Testis (tissue), 2 donors: ENCODE measurements at regions not wholly inside any gene's neighbourhood (a gene's known extent, or its start where the extent isn't known, plus 50 kb on each side); places are given as distances from the start of the nearest gene placed in this dataset.

ENCODE experiments used
- DNase-seq: peaks from one replicate; pipeline ENCODE4 v3.0.0-alpha.2; 2019
- H3K27ac ChIP-seq, 2 donors: fragments of 200-600 bp; sonication (generic); one replicate each; pipeline ENCODE4 v1.5.1; 2019
- H3K27me3 ChIP-seq: fragments of 200-600 bp; sonication (generic); one replicate; pipeline ENCODE4 v1.5.1; 2019
- H3K36me3 ChIP-seq: fragments of 200-600 bp; sonication (generic); one replicate; pipeline ENCODE4 v1.5.1; 2017; ENCODE audit warnings: low read depth; ENCODE audit errors: missing control alignments
- H3K4me1 ChIP-seq: fragments of 200-600 bp; sonication (generic); one replicate; pipeline ENCODE4 v1.5.1; 2019
- H3K4me3 ChIP-seq, 2 donors: fragments of 200-600 bp; sonication (generic); one replicate each; pipeline ENCODE4 v1.5.1; 2017 to 2019
- H3K9me3 ChIP-seq: fragments of 200-600 bp; sonication (generic); one replicate; pipeline ENCODE4 v1.5.1; 2017
- CTCF ChIP-seq, 3 experiments: fragments of 450-650 bp in 2 of 3; fragments of 200-600 bp in 1 of 3; sonication (generic) in 1 of 3; IDR thresholded peaks; one replicate each; pipeline ENCODE4 v1.5.1; 2016 to 2019; ENCODE audit warnings: antibody characterized with exemption in 3 of 3, mild to moderate bottlenecking in 2 of 3, moderate library complexity in 1 of 3
- POLR2A ChIP-seq: fragments of 450-650 bp; IDR thresholded peaks from one replicate; pipeline ENCODE4 v1.6.1; 2017; ENCODE audit warnings: antibody characterized with exemption, mild to moderate bottlenecking, moderate library complexity
- WGBS, 2 donors: methylation state at CpG; one replicate each; pipeline ENCODE4 v1.1.5; 2018; 5-methylcytosine and 5-hydroxymethylcytosine counted together
- intact Hi-C: fragments of 100-400 bp; cut with DNase I; formaldehyde crosslinking; loops from one replicate; pipeline ENCODE4 v1.15.1; 2023; ENCODE audit warnings: low total_unique reads

DNA sequence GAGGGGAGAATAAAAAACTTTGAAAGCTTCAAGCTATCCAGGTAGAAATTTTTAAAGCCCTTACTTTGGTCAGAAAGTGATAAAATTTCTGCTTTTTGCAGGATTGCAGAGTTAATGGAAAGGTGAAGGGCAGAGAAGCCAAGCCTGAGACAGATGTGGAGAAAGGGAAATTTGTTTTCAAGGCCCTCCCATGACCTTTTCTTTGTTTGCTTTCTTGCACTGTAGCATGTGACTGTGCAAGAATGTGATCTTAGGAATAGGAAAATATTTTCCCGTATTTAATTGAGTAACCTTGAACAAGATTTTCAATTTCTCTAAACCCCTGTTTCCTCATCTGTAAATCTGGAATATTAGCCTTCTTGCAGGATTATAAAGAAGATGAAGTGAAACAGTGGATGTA is 307.2 kb downstream of the PPARGC1A start:
- Histone ChIP-seq H3K27ac (no peak overlapping the region), H3K27me3 (no peaks in the 10 kb centered on the region)
- intact Hi-C loops, result no loop called here

GRCh38 chr4:23579166-23579565 is 310.7 kb downstream of the PPARGC1A start:
- H3K4me3 ChIP-seq, result no peak overlapping the region
- intact Hi-C loops, result no loop called here
- no peak for DNase-seq
- H3K9me3 ChIP-seq, result no peaks in the 10 kb centered on the region
- no peak overlapping the region for H3K27ac ChIP-seq
- TF ChIP-seq CTCF (IDR thresholded peaks at IDR 0.05) (no peak), POLR2A (no peak)
- peaks cover 16% of the 10 kb centered on the region for H3K4me1 ChIP-seq
- WGBS, 2 donors, result 77 to 89% methylated on average over 6 of the region's 6 CpGs
- H3K27me3 ChIP-seq, result no peaks in the 10 kb centered on the region
- no peaks in the 10 kb centered on the region for H3K36me3 ChIP-seq

More for the DNA sequence above, 307.2 kb downstream of the PPARGC1A start:
- TF ChIP-seq POLR2A (no peak), CTCF (IDR thresholded peaks at IDR 0.05) (no peak)
- WGBS, 2 donors, result 29 to 33% methylated on average over 1 of the region's 1 CpG
- no peaks in the 10 kb centered on the region for H3K36me3 ChIP-seq
- no peak overlapping the region for H3K4me3 ChIP-seq
- peaks cover 16% of the 10 kb centered on the region for H3K4me1 ChIP-seq
- no peaks in the 10 kb centered on the region for H3K9me3 ChIP-seq
- no peak for DNase-seq

GRCh38 chr4:23577398-23577797 is 312.4 kb downstream of the PPARGC1A start:
- no peak for DNase-seq
- intact Hi-C loops, result no loop called here
- no peaks in the 10 kb centered on the region for H3K9me3 ChIP-seq
- WGBS, 2 donors, result 80 to 90% methylated on average over 5 of the region's 5 CpGs
- H3K27ac ChIP-seq, result no peak overlapping the region
- no peak overlapping the region for H3K4me3 ChIP-seq
- H3K36me3 ChIP-seq, result no peaks in the 10 kb centered on the region
- no peaks in the 10 kb centered on the region for H3K4me1 ChIP-seq
- no peaks in the 10 kb centered on the region for H3K27me3 ChIP-seq
- TF ChIP-seq CTCF (IDR thresholded peaks at IDR 0.05) (no peak), POLR2A (no peak)

DNA sequence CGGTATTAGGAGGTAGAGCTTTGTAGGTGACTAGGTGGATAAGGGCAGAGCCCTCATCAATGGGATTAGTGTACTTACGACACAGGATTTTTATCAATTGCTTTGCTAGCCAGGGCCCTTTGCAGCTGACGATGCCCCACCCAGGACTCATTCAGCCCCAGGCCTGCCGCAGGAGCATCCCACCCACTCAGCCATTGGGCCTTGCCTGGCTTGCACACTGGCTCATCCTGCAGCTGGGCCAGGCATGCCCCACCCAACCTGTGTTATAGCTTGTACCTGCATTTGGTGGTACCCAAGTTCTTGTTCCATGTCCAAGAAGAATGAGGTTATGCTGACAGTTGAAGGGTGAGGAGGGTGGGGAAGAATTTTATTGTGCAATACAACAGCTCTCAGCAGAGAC is 317.5 kb downstream of the PPARGC1A start:
- TF ChIP-seq CTCF (IDR thresholded peaks at IDR 0.05) (no peak), POLR2A (no peak)
- WGBS, 2 donors, result 93 to 94% methylated on average over 4 of the region's 4 CpGs
- intact Hi-C loops, result no loop called here
- Histone ChIP-seq H3K27me3 (no peaks in the 10 kb centered on the region), H3K36me3 (no peaks in the 10 kb centered on the region), H3K27ac (no peak overlapping the region), H3K4me1 (no peaks in the 10 kb centered on the region), H3K4me3 (no peak overlapping the region), H3K9me3 (no peaks in the 10 kb centered on the region)
- DNase-seq, result no peak

DNA sequence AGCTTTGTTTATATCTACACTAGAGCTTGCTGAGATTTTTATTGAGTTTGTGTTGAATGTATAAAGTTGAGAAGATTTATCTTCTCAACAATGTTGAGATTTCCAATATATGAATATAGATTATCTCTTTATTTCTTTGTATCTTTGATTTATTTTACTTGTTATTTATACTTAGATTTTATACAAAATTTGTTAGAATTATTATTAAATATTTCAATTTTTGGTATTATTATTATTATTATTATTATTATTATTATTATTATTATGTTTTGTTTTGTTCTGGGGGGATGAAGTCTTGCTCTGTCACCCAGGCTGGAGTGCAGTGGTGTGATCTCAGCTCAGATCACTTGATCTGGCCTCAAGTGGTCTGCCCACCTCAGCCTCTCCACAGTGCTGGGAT is 322.5 kb downstream of the PPARGC1A start:
- Histone ChIP-seq H3K4me1 (no peaks in the 10 kb centered on the region), H3K36me3 (no peaks in the 10 kb centered on the region), H3K27me3 (no peaks in the 10 kb centered on the region), H3K27ac (no peak overlapping the region), H3K9me3 (no peaks in the 10 kb centered on the region), H3K4me3 (no peak overlapping the region)
- intact Hi-C loops, result no loop called here
- DNase-seq, result no peak
- TF ChIP-seq POLR2A, result no peak
- no peak for TF ChIP-seq CTCF (IDR thresholded peaks at IDR 0.05)
